Activated naive CD4-positive, alpha-beta T cell treated with anti-CD3 and anti-CD28 coated beads, Interleukin-2, amount 10 ng/mL, durations not matched to agents 7 days and 5 days (primary cell): ENCODE measurements at regions not wholly inside any gene's neighbourhood (a gene's known extent, or its start where the extent isn't known, plus 50 kb on each side); places are given as distances from the start of the nearest gene placed in this dataset.

Experiments used
- CTCF ChIA-PET: fragments of 350-600 bp; sonication (Branson Sonifier 250); formaldehyde crosslinking; loops from one replicate; lab custom pipeline; 2021; ENCODE audit warnings: antibody characterized with exemption; lab: Charles Lee
- DNase-seq: peaks from one replicate; pipeline ENCODE4 v3.0.0-alpha.2; 2020
- H3K27ac Mint-ChIP-seq: one replicate; pipeline ENCODE4 v1.8.0; 2021; ENCODE audit warnings: mild to moderate bottlenecking, moderate library complexity, mixed read lengths
- H3K27me3 Mint-ChIP-seq: one replicate; pipeline ENCODE4 v1.8.0; 2021; ENCODE audit warnings: mild to moderate bottlenecking, mixed read lengths
- H3K36me3 Mint-ChIP-seq: one replicate; pipeline ENCODE4 v1.8.0; 2021; ENCODE audit warnings: mixed read lengths
- H3K4me1 Mint-ChIP-seq: one replicate; pipeline ENCODE4 v1.8.0; 2021; ENCODE audit warnings: mixed read lengths
- H3K4me3 Mint-ChIP-seq: one replicate; pipeline ENCODE4 v1.8.0; 2021; ENCODE audit warnings: mild to moderate bottlenecking, moderate library complexity, mixed read lengths
- H3K9me3 Mint-ChIP-seq: one replicate; pipeline ENCODE4 v1.8.0; 2021; ENCODE audit warnings: mixed read lengths

DNA sequence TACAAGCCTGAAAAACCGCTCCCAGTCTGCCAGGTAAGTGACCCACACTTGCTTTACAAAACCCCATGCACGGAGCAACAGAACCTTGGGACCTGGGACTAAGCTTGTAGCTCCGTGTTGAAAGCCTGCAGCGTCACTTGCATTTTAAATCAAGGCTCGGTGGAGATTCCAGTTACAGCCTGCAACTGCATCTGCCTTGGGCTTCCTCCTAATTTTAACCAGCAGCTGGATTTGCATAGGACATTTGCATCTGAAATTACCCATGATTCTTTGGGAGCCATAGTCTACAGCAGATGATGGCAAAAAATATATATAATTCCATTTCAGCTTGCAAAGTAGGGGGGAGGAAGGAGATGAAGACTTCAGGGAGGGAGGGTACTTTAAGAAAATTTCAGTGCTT, 62.4 kb upstream of the IGSF21 start:
- Mint-ChIP-seq H3K27ac (no peak overlapping the region), H3K4me1 (no peaks in the 10 kb centered on the region), H3K36me3 (no peaks in the 10 kb centered on the region), H3K27me3 (no peaks in the 10 kb centered on the region), H3K9me3 (peaks cover 5% of the 10 kb centered on the region), H3K4me3 (no peak overlapping the region)
- DNase-seq: no peak
- CTCF ChIA-PET: no interaction called here

DNA sequence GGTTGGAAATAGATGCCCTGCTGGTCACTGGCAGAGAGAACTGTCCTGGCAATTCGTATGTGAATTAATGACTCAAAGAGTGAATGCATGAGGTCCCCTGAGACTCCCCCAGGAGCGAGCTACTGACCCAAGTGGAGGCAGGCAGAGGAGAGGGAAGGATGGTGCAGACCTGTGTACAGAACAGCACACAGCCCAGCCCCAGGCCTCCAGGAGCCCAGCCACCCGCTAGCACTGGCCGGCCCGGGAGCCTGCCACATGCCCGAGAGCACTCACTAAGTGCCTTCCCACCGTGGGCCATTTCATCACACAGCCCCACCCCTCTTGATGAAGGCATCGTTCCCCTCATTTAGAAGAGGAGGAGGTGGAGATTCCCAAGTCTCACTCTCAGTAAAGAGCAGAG, 62.0 kb upstream of the IGSF21 start:
- no peaks in the 10 kb centered on the region for H3K4me1 Mint-ChIP-seq
- CTCF ChIA-PET: no interaction called here
- H3K4me3 Mint-ChIP-seq: no peak overlapping the region
- no peaks in the 10 kb centered on the region for H3K36me3 Mint-ChIP-seq
- DNase-seq: no peak
- H3K27ac Mint-ChIP-seq: no peak overlapping the region
- no peaks in the 10 kb centered on the region for H3K27me3 Mint-ChIP-seq
- H3K9me3 Mint-ChIP-seq: peaks cover 5% of the 10 kb centered on the region

DNA sequence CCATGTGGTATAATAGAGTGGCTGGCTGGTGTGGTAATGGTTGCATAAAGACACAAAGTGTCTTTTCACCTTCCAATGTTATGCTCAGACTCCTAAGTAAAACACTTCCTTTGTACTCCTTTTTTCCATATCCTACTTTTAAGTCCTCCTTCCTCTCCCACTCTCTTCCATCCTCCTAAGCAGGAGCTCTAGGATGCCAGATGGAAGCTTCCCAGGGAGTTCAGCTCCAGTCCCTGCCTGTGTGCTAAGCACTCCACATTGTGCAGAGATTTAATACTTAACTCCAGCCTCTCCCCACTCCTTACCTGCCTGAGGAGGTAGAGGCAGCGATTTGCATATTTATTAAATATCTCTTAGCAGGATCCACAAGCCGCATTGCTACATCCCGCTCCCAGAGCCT, 60.5 kb upstream of the IGSF21 start:
- Mint-ChIP-seq H3K9me3 (peaks cover 5% of the 10 kb centered on the region), H3K36me3 (no peaks in the 10 kb centered on the region), H3K4me3 (no peak overlapping the region), H3K27me3 (no peaks in the 10 kb centered on the region), H3K4me1 (no peaks in the 10 kb centered on the region), H3K27ac (no peak overlapping the region)
- no peak for DNase-seq
- CTCF ChIA-PET: no interaction called here

DNA sequence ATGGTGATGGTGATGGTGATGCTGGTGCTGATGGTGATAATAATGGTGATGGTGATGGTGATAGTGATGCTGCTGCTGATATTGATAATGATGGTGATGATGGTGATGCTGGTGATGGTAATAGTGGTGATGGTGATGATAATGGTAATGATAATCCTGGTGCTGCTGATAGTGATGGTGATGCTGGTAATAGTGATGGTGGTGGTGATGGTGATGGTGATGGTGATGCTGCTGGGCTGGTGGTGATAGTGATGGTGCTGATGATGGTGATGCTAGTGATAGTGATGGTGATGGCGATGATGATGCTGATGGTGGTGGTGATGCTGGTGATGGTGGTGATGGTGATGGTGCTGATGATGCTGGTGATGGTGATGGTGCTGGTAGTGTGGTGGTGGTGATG, 58.4 kb upstream of the IGSF21 start:
- CTCF ChIA-PET: no interaction called here
- no peaks in the 10 kb centered on the region for H3K36me3 Mint-ChIP-seq
- H3K4me3 Mint-ChIP-seq: no peak overlapping the region
- no peaks in the 10 kb centered on the region for H3K27me3 Mint-ChIP-seq
- H3K27ac Mint-ChIP-seq: no peak overlapping the region
- DNase-seq: no peak
- H3K9me3 Mint-ChIP-seq: peaks cover 5% of the 10 kb centered on the region
- H3K4me1 Mint-ChIP-seq: no peaks in the 10 kb centered on the region

DNA sequence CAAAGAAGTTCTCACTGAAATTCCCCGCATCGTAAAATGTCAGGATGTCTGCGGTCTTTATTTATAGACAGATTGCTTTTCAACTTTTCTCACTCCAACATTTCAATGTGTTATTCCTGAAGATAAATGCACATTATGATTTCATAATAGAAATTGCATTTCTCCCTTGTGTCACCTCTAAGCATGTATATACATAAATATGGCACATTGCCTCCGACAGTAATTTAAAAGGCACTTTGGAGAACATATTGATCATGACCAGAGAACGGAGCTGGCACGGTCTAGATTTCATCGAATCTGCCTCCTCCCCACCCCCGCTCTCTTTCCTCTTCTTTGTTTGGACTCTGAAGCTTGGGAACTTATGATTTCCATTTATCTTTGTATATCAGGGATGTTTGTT, 54.9 kb upstream of the IGSF21 start:
- no peaks in the 10 kb centered on the region for H3K27me3 Mint-ChIP-seq
- peaks cover 5% of the 10 kb centered on the region for H3K9me3 Mint-ChIP-seq
- DNase-seq: no peak
- H3K27ac Mint-ChIP-seq: no peak overlapping the region
- H3K4me3 Mint-ChIP-seq: no peak overlapping the region
- H3K36me3 Mint-ChIP-seq: no peaks in the 10 kb centered on the region
- CTCF ChIA-PET: no interaction called here
- no peaks in the 10 kb centered on the region for H3K4me1 Mint-ChIP-seq

DNA sequence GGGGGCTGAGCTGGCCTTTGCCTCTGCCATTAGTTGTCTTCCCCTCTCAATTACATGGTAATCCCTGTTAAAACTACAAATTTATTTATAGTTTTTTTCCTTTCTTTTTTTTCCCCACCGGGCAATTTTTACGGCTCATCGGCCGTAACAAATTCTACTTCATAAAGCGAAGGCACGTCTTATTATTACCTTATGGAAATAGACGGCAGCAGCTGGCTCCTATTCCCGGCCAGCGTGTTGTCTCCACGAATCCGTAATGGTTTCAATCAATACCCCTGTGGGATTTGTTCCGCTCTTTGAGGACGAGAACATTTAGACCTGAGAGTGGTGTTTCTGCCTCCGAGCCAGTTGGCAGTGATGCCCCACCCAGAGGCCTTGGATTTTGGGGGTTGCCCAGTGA, 52.4 kb upstream of the IGSF21 start:
- Mint-ChIP-seq H3K27ac (no peak overlapping the region), H3K4me1 (no peaks in the 10 kb centered on the region), H3K36me3 (no peaks in the 10 kb centered on the region), H3K9me3 (no peaks in the 10 kb centered on the region), H3K27me3 (no peaks in the 10 kb centered on the region), H3K4me3 (no peak overlapping the region)
- CTCF ChIA-PET: no interaction called here
- no peak for DNase-seq

DNA sequence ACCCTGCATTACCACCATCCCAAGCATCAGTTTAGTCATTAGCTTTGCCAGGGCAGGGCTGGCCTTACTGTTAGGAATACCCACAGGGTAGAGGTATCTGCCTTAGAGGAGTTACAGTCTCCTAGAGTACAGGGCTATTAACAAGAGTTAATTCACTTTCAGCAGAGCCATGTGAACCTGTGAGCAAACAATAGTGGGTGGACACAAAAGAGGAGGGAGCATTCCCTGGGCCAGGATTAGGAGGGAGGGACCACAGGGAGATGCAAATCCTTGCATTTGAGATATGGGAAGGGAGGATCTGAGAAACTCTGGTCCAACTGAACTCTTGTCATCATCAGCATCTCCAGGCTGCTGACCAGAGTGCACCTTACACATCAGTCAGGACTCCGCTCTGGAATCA, 51.1 kb upstream of the IGSF21 start:
- CTCF ChIA-PET: no interaction called here
- H3K9me3 Mint-ChIP-seq: peaks cover 3% of the 10 kb centered on the region
- no peak for DNase-seq
- H3K4me1 Mint-ChIP-seq: no peaks in the 10 kb centered on the region
- no peak overlapping the region for H3K4me3 Mint-ChIP-seq
- H3K36me3 Mint-ChIP-seq: no peaks in the 10 kb centered on the region
- H3K27ac Mint-ChIP-seq: no peak overlapping the region
- no peaks in the 10 kb centered on the region for H3K27me3 Mint-ChIP-seq

DNA sequence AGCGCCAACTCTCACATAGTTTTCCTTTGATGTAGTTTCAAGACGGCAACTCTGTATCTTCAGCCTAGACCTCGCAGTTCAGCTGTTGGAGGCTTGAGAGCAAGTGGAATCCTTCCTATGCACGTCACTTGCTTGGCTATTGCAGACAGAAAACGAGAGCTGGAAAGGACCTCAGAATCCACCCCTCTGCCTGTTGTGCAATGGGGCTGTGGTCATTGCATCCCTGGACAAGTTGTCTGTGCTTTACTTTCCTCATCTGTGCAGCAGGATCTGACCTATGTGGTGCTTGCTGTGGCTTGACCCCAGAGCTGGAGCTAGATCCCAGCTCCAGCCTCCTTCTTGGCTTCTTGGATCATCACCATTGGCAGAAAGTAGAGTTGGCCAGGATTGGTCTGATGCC, 50.0 kb upstream of the IGSF21 start:
- H3K4me1 Mint-ChIP-seq: no peaks in the 10 kb centered on the region
- CTCF ChIA-PET: no interaction called here
- DNase-seq: no peak
- no peak overlapping the region for H3K4me3 Mint-ChIP-seq
- H3K27ac Mint-ChIP-seq: no peak overlapping the region
- H3K9me3 Mint-ChIP-seq: peaks cover 5% of the 10 kb centered on the region
- no peaks in the 10 kb centered on the region for H3K27me3 Mint-ChIP-seq
- H3K36me3 Mint-ChIP-seq: no peaks in the 10 kb centered on the region
